IMR-90 (cell line): ENCODE measurements at regions not wholly inside any gene's neighbourhood (a gene's known extent, or its start where the extent isn't known, plus 50 kb on each side); places are given as distances from the start of the nearest gene placed in this dataset.

Experiments
- ATAC-seq: fragments of 200-7000 bp; cut with Tn5 transposase; 2 replicates; pipeline ENCODE4 v1.9.1; 2020; ENCODE audit warnings: low read depth, mild to moderate bottlenecking, moderate library complexity
- BruUV-seq: library from RNA; stranded (reverse); fragments of 400-500 nt; replicated peaks from 2 replicates; lab custom pipeline; 2021; lab: Mats Ljungman, UMichigan
- CTCF ChIA-PET: fragments of 300-600 bp; formaldehyde crosslinking; extraction: SDS; loops from one replicate; lab custom pipeline; 2021; ENCODE audit warnings: antibody characterized with exemption; lab: Yijun Ruan, JAX
- POLR2A ChIA-PET: fragments of 300-600 bp; sonication (Branson Sonifier 250); formaldehyde crosslinking; loops from one replicate; lab custom pipeline; 2022; ENCODE audit warnings: antibody characterized with exemption; ENCODE audit not compliant: unreplicated experiment; lab: Charles Lee
- DNase-seq: peaks from one replicate; pipeline ENCODE4 v3.0.0; 2013
- H2AFZ ChIP-seq: replicated peaks from 2 replicates; pipeline ENCODE3; 2013; ENCODE audit warnings: low read length, mild to moderate bottlenecking; ENCODE audit not compliant: poor library complexity
- H2AK5ac ChIP-seq: 2 replicates; pipeline ENCODE4 v1.6.1; 2013; ENCODE audit warnings: low read depth, low read length, inconsistent platforms
- H2AK9ac ChIP-seq: replicated peaks from 2 replicates; pipeline ENCODE3; 2013; ENCODE audit warnings: mild to moderate bottlenecking, low read depth, low read length, moderate library complexity; ENCODE audit not compliant: poor library complexity
- H2BK120ac ChIP-seq: 2 replicates; pipeline ENCODE4 v1.6.1; 2013; ENCODE audit warnings: low read depth, low read length, inconsistent platforms
- H2BK15ac ChIP-seq: 3 replicates; pipeline ENCODE4 v1.6.1; 2013; ENCODE audit warnings: low read depth, low read length, inconsistent platforms
- H2BK20ac ChIP-seq: 2 replicates; pipeline ENCODE4 v1.6.1; 2013; ENCODE audit warnings: low read depth, mild to moderate bottlenecking, inconsistent platforms, low read length, moderate library complexity
- H2BK5ac ChIP-seq: 2 replicates; pipeline ENCODE4 v1.6.1; 2013; ENCODE audit warnings: mild to moderate bottlenecking, low read depth, low read length, inconsistent platforms; ENCODE audit not compliant: poor library complexity, severe bottlenecking
- H3K14ac ChIP-seq: replicated peaks from 2 replicates; pipeline ENCODE4 v1.6.1; 2013; ENCODE audit warnings: low read depth, low read length, inconsistent platforms
- H3K18ac ChIP-seq: 2 replicates; pipeline ENCODE4 v1.6.1; 2013; ENCODE audit warnings: low read depth, low read length, control low read depth
- H3K23ac ChIP-seq: 2 replicates; pipeline ENCODE4 v1.6.1; 2013; ENCODE audit warnings: low read depth, low read length, inconsistent platforms
- H3K27ac ChIP-seq: 2 replicates; pipeline ENCODE4 v1.5.1; 2013; ENCODE audit warnings: mild to moderate bottlenecking, control low read depth, low read length; ENCODE audit not compliant: insufficient read depth
- H3K27me3 ChIP-seq: 2 replicates; pipeline ENCODE4 v1.6.1; 2013; ENCODE audit warnings: low read length; ENCODE audit not compliant: control insufficient read depth, insufficient read depth
- H3K36me3 ChIP-seq: 2 replicates; pipeline ENCODE4 v1.6.1; 2013; ENCODE audit warnings: low read length, mixed read lengths; ENCODE audit not compliant: control insufficient read depth, insufficient read depth
- H3K4ac ChIP-seq: 2 replicates; pipeline ENCODE4 v1.6.1; 2013; ENCODE audit warnings: low read depth, low read length, inconsistent platforms
- H3K4me1 ChIP-seq: 2 replicates; pipeline ENCODE4 v1.6.1; 2013; ENCODE audit warnings: low read length, mixed read lengths; ENCODE audit not compliant: control insufficient read depth, insufficient read depth
- H3K4me2 ChIP-seq: 2 replicates; pipeline ENCODE4 v1.6.1; 2013; ENCODE audit warnings: low read depth, mild to moderate bottlenecking, control low read depth, low read length, moderate library complexity
- H3K4me3 ChIP-seq: 2 replicates; pipeline ENCODE4 v1.5.1; 2013; ENCODE audit warnings: low read depth, mild to moderate bottlenecking, control low read depth, low read length, moderate library complexity; ENCODE audit not compliant: insufficient read depth
- H3K56ac ChIP-seq: 2 replicates; pipeline ENCODE4 v1.6.1; 2013; ENCODE audit warnings: low read length, inconsistent platforms; ENCODE audit not compliant: insufficient read depth; ENCODE audit errors: extremely low read depth
- H3K79me1 ChIP-seq, 2 experiments: 2 replicates each; pipeline ENCODE4 v1.6.1; 2013; ENCODE audit warnings: low read length in 2 of 2, inconsistent platforms in 1 of 2, low read depth in 1 of 2
- H3K9ac ChIP-seq: 2 replicates; pipeline ENCODE4 v1.6.1; 2013; ENCODE audit warnings: low read depth, low read length, control low read depth
- H3K9me1 ChIP-seq: 2 replicates; pipeline ENCODE4 v1.6.1; 2013; ENCODE audit warnings: low read length, inconsistent platforms; ENCODE audit not compliant: insufficient read depth
- H3K9me3 ChIP-seq: 2 replicates; pipeline ENCODE4 v1.6.1; 2013; ENCODE audit warnings: low read length; ENCODE audit not compliant: control insufficient read depth, insufficient read depth
- H4K20me1 ChIP-seq: 2 replicates; pipeline ENCODE4 v1.6.1; 2013; ENCODE audit warnings: low read length, inconsistent platforms; ENCODE audit not compliant: insufficient read depth
- H4K5ac ChIP-seq: 2 replicates; pipeline ENCODE4 v1.6.1; 2013; ENCODE audit warnings: mild to moderate bottlenecking, low read depth, low read length, control low read depth
- H4K8ac ChIP-seq, 2 experiments: 2 replicates each; pipeline ENCODE4 v1.6.1; 2013; ENCODE audit warnings: low read depth in 2 of 2, low read length in 2 of 2, control low read depth in 1 of 2, inconsistent platforms in 1 of 2
- H4K91ac ChIP-seq: 2 replicates; pipeline ENCODE4 v1.6.1; 2013; ENCODE audit warnings: low read depth, low read length, inconsistent platforms; ENCODE audit not compliant: insufficient read depth
- BHLHE40 ChIP-seq: fragments of 150-350 bp; IDR thresholded peaks from 2 replicates; pipeline ENCODE4 v1.6.1; 2016; ENCODE audit warnings: mild to moderate bottlenecking, low read depth, low read length
- FOS ChIP-seq: fragments of 150-350 bp; IDR thresholded peaks from 2 replicates; pipeline ENCODE4 v1.6.1; 2016; ENCODE audit warnings: low read depth, low read length
- MAFK ChIP-seq: IDR thresholded peaks from 2 replicates; pipeline ENCODE4 v1.6.1; 2012; ENCODE audit warnings: low read depth, low read length, improper control_type of control experiment
- MAZ ChIP-seq: IDR thresholded peaks from 2 replicates; pipeline ENCODE4 v1.6.1; 2012; ENCODE audit warnings: low read depth, mild to moderate bottlenecking, low read length, improper control_type of control experiment, moderate library complexity, borderline replicate concordance
- MXI1 ChIP-seq: IDR thresholded peaks from 2 replicates; pipeline ENCODE4 v1.6.1; 2012; ENCODE audit warnings: low read depth, mild to moderate bottlenecking, low read length, moderate library complexity, borderline replicate concordance
- NFE2L2 ChIP-seq: fragments of 150-350 bp; IDR thresholded peaks from 2 replicates; pipeline ENCODE4 v1.6.1; 2016; ENCODE audit warnings: low read depth, mild to moderate bottlenecking, low read length
- RAD21 ChIP-seq: IDR thresholded peaks from 2 replicates; pipeline ENCODE4 v1.6.1; 2012; ENCODE audit warnings: low read length, improper control_type of control experiment
- RCOR1 ChIP-seq: IDR thresholded peaks from 2 replicates; pipeline ENCODE4 v1.6.1; 2012; ENCODE audit warnings: mild to moderate bottlenecking, low read length, improper control_type of control experiment; ENCODE audit not compliant: insufficient replicate concordance
- SMC3 ChIP-seq: fragments of 150-350 bp; IDR thresholded peaks from 2 replicates; pipeline ENCODE4 v1.6.1; 2016; ENCODE audit warnings: low read depth, mild to moderate bottlenecking, antibody characterized with exemption, low read length, moderate library complexity
- WGBS, 2 experiments: methylation state at CpG; one replicate each; pipeline versions ENCODE4 v1.1.5 to v1.1.7; 2013; ENCODE audit warnings: missing lambda C conversion rate in 2 of 2; ENCODE audit not compliant: insufficient read length in 1 of 2; ENCODE audit errors: extremely low coverage in 2 of 2; 5-methylcytosine and 5-hydroxymethylcytosine counted together
- dilution Hi-C: fragments of 300-500 bp; cut with HindIII; formaldehyde crosslinking; loops from one replicate; pipeline ENCODE4 v1.14.3; 2018; ENCODE audit warnings: low sequenced_read_pairs; ENCODE audit not compliant: unreplicated experiment
- in situ Hi-C: fragments of 300-500 bp; cut with MboI; formaldehyde crosslinking; loops from 3 replicates; pipeline ENCODE4 v1.14.3; 2019; ENCODE audit warnings: low sequenced_read_pairs, inconsistent platforms, mixed read lengths
- intact Hi-C: fragments of 100-400 bp; cut with micrococcal nuclease; formaldehyde crosslinking; loops from 2 replicates; pipeline ENCODE4 v1.10.0; 2022
- TF ChIP-seq, protein P1 (sequence below): conservative IDR thresholded peaks from 2 replicates; pipeline ENCODE4 v1.5.1; 2012; ENCODE audit warnings: mild to moderate bottlenecking, low read depth, low read length, improper control_type of control experiment

GRCh38 chr9:80906728-80907127, 782.6 kb downstream of the TLE1 start:
- Histone ChIP-seq H3K27ac (no peak overlapping the region), H3K27me3 (no peaks in the 10 kb centered on the region), H3K4me3 (no peak overlapping the region), H2BK120ac (no peak overlapping the region), H3K4me2 (no peak overlapping the region), H3K23ac (no peak overlapping the region), H2BK5ac (no peak overlapping the region), H3K4ac (no peak overlapping the region), H4K20me1 (no peaks in the 10 kb centered on the region), H4K91ac (no peak overlapping the region), H4K8ac (no peak overlapping the region), H2BK20ac (no peak overlapping the region), H3K14ac (no peak overlapping the region), H3K9me1 (no peaks in the 10 kb centered on the region), H2AK9ac (no peak overlapping the region), H2AK5ac (no peak overlapping the region), H3K9ac (no peak overlapping the region), H3K36me3 (no peaks in the 10 kb centered on the region), H2AFZ (no peak overlapping the region), H3K79me1 (no peaks in the 10 kb centered on the region), H3K9me3 (no peaks in the 10 kb centered on the region), H3K4me1 (no peaks in the 10 kb centered on the region; the same call in 1 of the 2 replicates), H4K5ac (no peak overlapping the region), H2BK15ac (no peak overlapping the region), H3K18ac (no peak overlapping the region), H3K56ac (no peak overlapping the region)
- ATAC-seq, result no peak
- dilution Hi-C loops (no loop called here), in situ Hi-C loops (no loop called here), intact Hi-C loops (no loop called here)
- no TSS peak for BruUV-seq
- CTCF ChIA-PET, result no interaction called here
- WGBS, 2 experiments, result no CpG with 5 or more reads among the region's 10 CpGs
- DNase-seq, result no peak
- TF ChIP-seq MXI1 (no peak), RCOR1 (no peak), BHLHE40 (no peak), MAFK (no peak), RAD21 (no peak), NFE2L2 (no peak), MAZ (no peak), SMC3 (no peak), FOS (no peak)
- TF ChIP-seq, protein P1, sequence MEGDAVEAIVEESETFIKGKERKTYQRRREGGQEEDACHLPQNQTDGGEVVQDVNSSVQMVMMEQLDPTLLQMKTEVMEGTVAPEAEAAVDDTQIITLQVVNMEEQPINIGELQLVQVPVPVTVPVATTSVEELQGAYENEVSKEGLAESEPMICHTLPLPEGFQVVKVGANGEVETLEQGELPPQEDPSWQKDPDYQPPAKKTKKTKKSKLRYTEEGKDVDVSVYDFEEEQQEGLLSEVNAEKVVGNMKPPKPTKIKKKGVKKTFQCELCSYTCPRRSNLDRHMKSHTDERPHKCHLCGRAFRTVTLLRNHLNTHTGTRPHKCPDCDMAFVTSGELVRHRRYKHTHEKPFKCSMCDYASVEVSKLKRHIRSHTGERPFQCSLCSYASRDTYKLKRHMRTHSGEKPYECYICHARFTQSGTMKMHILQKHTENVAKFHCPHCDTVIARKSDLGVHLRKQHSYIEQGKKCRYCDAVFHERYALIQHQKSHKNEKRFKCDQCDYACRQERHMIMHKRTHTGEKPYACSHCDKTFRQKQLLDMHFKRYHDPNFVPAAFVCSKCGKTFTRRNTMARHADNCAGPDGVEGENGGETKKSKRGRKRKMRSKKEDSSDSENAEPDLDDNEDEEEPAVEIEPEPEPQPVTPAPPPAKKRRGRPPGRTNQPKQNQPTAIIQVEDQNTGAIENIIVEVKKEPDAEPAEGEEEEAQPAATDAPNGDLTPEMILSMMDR, result no peak
- POLR2A ChIA-PET, result no interaction called here
